ENCODE measurements at regions not wholly inside any gene's neighbourhood (a gene's known extent, or its start where the extent isn't known, plus 50 kb on each side); places are given as distances from the start of the nearest gene placed in this dataset.

GRCh38 chr15:38698254-38698653 is 133.6 kb upstream of the RASGRP1 start:
- DNase-seq = no peak

GRCh38 chr15:38699633-38700230 is 135.1 kb upstream of the RASGRP1 start:
- no peak for DNase-seq

- DNase-seq = no peak
Measured at GRCh38 chr15:38701149-38701548, 136.5 kb upstream of the RASGRP1 start.

- no peak for DNase-seq
Measured at GRCh38 chr15:38702178-38702912, 137.7 kb upstream of the RASGRP1 start.

- DNase-seq = no peak
Measured at GRCh38 chr15:38705436-38706219, 141.0 kb upstream of the RASGRP1 start.

- DNase-seq = no peak
Measured at GRCh38 chr15:38706956-38707355, 142.3 kb upstream of the RASGRP1 start.

- no peak for DNase-seq
Measured at GRCh38 chr15:38707802-38708671, 143.4 kb upstream of the RASGRP1 start.

- DNase-seq = no peak
Measured at GRCh38 chr15:38708672-38709180, 144.1 kb upstream of the RASGRP1 start.

GRCh38 chr15:38709196-38709595 is 144.6 kb upstream of the RASGRP1 start:
- DNase-seq = no peak

GRCh38 chr15:38714309-38715072 is 149.9 kb upstream of the RASGRP1 start:
- DNase-seq = no peak

- DNase-seq = no peak
Measured at GRCh38 chr15:38720893-38721567, 156.4 kb upstream of the RASGRP1 start.

GRCh38 chr15:38721568-38721945 is 156.9 kb upstream of the RASGRP1 start:
- DNase-seq = no peak

- no peak for DNase-seq
Measured at GRCh38 chr15:38722236-38722635, 157.6 kb upstream of the RASGRP1 start.

GRCh38 chr15:38724827-38725226 is 160.2 kb upstream of the RASGRP1 start:
- DNase-seq = no peak

- DNase-seq = no peak
Measured at GRCh38 chr15:38726187-38726586, 161.6 kb upstream of the RASGRP1 start.

GRCh38 chr15:38733331-38733730 is 168.7 kb upstream of the RASGRP1 start:
- no peak for DNase-seq

GRCh38 chr15:38740206-38740605 is 175.6 kb upstream of the RASGRP1 start:
- no peak for DNase-seq

- DNase-seq = no peak
Measured at GRCh38 chr15:38743147-38743546, 178.5 kb upstream of the RASGRP1 start.

GRCh38 chr15:38745126-38745525 is 180.5 kb upstream of the RASGRP1 start:
- no peak for DNase-seq

- no peak for DNase-seq
Measured at GRCh38 chr15:38745626-38746025, 181.0 kb upstream of the RASGRP1 start.

- no peak for DNase-seq
Measured at GRCh38 chr15:38746211-38746610, 181.6 kb upstream of the RASGRP1 start.
